Activated CD4-positive, alpha-beta T cell treated with anti-CD3 and anti-CD28 coated beads, Interleukin-2, amount 50 U/mL, for 48 hours (primary cell): ENCODE measurements at regions not wholly inside any gene's neighbourhood (a gene's known extent, or its start where the extent isn't known, plus 50 kb on each side); places are given as distances from the start of the nearest gene placed in this dataset.

Source experiments
- DNase-seq, 2 experiments: peaks; one replicate each; pipeline ENCODE4 v3.0.0-alpha.2; 2020

- no peak for DNase-seq
These were observed 106.5 kb upstream of the SLC2A1 start for GRCh38 chr1:43065191-43065590.

DNA sequence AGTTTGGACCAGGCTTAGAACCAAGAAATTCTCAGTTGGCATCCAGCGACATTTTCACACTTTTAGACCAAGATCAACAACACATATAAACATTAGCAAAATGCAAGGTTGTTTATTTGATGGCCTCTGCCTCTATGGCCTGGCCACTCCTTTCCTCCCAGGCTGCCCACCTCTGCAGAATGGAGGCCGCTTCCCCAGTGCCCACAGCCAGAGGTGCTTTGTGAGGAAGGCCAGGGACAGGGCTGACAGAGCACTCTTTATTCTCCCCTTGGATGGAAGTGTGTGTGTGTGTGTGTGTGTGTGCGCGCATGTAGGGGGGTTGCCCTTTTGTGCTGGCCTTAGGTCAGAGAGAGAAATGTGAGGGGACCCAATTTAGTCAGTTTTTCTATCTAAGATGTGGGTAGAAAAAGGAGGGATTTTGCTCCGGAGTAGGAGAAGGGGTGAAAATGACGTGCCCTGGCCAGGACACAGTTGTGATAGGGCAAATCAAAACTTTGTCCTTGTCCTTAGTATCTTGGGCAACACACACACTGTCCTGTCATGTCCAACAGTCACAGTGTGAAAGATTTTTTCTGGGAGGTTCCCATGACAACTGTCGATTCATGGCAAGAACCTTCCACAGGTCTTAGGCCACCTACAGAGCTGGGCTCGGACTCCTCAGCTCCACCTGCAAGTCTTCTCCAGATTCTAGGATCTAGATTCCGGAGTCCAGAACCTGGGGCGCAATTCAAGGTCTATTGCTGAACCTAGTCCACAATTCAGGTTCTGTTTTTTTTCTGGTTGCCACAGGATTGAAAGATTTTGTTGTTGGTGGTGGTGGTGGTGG, 104.9 kb upstream of the SLC2A1 start:
- DNase-seq, result no peak

DNA sequence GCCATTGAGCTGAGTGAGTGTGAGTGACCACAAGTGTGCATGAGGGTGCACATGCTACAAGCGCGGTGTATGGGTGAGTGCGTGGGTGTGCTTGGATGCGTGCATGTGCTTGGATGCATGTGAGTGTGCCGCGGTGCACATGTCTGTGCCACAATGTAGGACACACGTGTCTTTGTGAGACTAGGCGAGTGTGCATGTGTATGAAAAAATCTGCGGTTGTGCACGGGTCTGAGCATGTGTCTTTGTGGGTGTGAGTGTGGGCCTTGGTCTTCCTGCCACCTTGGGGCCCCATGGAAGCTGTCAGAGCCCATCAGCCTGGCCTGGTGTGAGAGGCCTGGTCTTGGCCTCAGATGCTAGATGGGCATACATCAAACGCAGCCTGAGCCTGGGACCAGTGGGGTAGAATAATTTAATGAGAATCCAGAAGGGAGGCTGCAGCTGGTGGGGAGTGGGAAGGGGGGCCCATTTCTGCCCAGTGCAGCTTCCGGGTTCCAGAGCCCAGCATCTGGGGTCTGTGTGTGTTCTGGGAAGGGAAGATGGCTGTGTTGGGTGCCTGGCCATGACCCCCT, 103.9 kb upstream of the SLC2A1 start:
- no peak for DNase-seq

- DNase-seq, result no peak
These were observed 103.1 kb upstream of the SLC2A1 start for GRCh38 chr1:43061757-43062156.

DNA sequence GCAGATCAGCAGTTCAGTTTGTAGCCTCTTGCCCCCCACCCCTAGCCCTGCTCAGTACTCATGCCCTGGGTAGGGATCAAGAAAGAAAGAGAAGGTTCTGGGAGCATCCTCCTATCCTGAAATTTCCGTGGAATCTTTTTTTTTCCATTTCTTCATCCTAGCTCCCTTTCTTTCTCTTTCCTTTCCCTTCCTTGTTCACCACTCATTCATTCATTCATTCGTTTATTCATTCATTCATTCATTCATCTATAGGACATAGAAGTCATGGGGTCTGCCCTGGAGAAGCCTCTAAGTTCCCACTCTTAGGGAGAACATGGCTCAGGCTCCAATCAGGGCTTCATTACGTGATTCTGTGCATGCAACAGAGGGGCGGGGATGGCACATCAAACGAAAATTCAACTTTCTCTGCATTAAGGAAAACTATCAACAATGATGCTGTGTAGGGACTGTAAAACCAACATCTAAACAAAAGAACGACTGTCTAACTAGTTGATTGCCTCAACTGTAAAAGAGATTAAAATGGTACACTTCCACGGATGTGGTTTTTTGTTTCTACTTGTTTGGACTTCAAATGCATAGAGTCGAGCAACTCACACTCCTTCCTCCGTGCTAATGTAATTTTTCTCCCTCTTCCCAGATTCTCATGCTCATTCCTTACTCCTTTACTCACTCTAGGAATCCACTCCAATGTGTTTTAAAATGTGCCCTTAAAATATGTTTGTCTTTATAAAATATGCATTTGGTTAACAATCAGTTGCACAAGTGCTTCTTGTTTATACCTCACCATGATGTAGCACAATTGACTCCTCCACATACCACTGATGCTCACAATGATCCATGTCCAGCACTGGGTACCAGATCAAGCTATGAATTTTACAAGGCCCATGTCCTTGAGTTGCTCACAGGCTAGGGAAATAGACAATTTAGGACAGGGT, 101.2 kb upstream of the SLC2A1 start:
- no peak for DNase-seq

DNA sequence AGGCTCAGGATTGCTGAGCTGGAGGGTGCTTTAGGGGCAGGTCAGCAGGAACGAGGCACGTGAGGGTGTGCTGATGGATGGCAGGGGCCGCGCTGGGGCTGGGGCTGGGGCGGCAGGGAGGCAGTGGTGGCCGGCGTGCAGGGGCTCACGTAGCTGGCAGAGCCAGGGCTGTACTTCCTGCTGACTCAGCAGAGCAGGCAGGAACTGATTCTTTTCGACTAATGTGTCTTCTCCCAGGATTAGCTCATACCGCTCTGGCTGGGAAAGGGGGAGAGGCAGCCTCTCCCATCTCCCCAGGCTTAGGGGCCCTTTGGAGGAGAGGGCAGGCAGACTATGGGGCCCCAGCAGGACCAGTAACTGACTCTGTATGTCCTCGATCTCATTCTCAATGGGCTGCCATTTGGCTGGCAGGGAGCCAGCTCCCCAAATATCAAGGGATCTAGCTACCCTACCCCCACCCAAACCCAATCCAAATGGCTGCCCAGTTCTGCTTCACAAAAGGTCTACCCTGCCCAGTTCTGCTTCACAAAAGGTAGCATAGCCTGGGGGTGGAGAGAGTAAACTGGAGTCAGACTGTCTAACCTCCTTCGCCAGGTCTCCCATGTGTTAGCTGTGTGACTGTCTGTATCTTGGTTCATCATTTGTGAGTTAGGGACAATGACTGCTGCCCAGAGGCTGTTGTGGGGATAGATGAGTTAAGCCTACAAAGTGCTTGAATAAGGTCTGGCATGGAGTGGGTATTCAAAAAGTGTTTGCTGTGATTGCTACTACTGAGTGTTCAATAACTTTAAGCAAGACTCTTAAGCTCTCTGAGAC, 100.1 kb upstream of the SLC2A1 start:
- DNase-seq, result peak; percentile 59 to 65

DNA sequence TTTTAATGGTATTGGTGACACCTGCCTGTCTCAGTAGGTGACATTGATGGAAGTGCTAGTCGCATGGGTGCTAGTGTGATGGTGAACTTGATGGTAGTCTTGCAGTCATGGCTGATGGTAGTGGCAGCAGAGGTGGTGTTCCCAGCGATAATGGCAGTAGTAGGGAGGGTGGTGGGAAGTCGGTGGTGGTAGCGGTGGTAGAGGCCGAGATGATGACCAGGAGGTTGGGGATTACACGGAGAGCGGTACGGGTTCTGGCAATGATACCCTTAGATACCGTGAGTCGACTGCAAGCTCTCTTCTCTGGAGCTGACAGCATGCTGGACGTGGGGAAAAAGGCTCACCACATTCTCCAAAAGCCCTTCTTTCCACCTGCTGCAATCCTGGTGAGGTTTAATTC, 99.4 kb upstream of the SLC2A1 start:
- no peak for DNase-seq

DNA sequence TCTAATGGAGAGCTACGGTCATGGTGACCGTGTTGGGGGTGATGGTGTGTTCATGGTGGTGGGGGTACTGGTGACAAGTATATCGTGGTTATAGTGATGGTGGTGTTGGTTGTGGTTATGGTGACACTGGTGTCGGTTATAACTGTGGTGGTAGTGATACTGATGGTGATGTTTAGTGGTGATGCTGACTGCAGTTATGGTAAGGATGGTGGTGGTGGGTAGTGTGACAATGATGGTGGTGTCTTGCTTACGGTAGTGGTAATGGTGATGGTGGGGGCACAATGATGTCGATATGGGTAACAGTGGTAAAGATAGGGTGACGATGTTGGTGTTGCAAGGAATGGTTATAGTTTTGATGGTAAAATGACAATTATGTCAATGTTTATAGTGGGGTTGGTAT, 98.9 kb upstream of the SLC2A1 start:
- no peak for DNase-seq

DNA sequence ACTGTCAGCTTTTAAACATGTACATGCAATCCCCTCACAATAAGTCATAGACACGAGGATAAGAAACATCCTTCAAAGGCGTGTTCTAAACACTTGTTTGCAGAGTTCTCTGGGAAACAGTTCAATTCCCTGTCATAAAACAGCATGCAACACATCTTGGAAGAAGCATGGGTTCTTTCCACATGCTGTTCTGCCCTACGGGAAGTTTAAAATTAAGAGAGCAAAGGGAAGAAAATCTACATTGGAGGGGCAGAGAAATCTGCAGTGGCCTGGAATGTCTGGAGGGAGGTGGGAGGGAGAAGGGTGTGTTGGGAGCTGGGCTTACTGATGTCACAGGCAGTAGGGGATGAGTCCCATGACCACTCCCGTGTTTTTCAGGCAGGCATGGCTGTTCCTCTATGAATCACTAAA, 98.3 kb upstream of the SLC2A1 start:
- no peak for DNase-seq

- DNase-seq, result no peak
These were observed 97.8 kb upstream of the SLC2A1 start for GRCh38 chr1:43056460-43056859.

- no peak for DNase-seq
These were observed 96.3 kb upstream of the SLC2A1 start for GRCh38 chr1:43054961-43055360.

- DNase-seq, result no peak
These were observed 94.2 kb upstream of the SLC2A1 start for GRCh38 chr1:43052786-43053439.

- DNase-seq, result no peak
These were observed 93.7 kb upstream of the SLC2A1 start for GRCh38 chr1:43052322-43052721.

DNA sequence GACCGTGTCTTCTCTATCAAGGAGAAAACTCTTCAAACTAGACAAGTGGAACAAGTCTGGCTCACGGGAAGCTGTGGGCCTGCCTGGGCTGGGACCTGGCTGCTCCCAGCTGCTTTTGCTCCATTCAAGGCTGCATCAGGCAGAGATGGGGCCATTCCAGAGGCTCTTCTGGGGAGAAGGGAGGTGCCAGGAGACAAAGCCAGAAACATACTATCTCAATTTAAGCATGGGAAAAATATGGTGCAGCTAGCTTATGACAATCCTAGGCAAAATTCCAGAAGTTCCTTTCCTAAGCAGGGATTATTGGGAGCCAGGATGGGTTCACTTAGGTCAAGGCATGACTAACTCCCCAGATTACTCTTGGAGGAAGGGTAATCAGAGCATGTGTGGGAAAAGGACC, 90.8 kb upstream of the SLC2A1 start:
- no peak for DNase-seq

GRCh38 chr1:43048601-43049011, 89.9 kb upstream of the SLC2A1 start:
- no peak for DNase-seq

- DNase-seq, result no peak
These were observed 88.5 kb upstream of the SLC2A1 start for GRCh38 chr1:43047135-43047534.

DNA sequence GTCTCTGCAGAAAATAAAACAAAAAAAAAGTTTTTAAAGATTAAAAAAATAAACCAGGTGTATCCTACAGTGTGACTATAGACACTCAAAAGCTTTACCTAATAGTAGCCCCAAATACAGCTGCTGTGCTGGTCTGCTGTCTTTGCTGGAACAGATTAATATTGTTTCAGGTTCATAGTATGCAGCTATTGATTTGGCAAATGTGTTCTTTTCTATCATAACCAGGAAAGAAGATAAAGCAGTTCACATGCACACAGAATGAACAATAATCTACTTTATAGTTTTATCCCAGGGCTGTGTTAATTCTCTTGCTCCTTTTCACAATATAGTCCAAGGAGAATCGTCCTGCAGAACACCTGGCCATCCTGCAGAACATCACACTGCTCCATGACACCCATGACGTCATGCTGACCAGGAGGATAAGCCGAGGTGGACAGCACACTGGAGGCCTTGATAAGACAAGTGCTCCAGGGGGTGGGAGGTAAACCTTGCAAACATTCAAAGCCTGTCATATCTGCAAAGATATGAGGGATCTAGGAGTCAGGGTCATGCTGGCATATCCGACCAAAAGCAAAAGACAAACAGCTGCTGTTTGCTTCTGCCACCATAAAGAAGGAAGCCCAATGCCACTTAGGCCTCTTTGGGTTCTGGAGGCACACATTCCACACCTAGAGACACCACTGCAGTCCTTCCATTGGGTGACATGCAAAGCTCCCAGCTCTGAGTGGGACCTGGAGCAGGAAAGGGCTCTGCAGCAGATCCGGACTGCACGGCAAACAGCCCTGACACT, 86.1 kb upstream of the SLC2A1 start:
- DNase-seq, result no peak

GRCh38 chr1:43043695-43044094, 85.0 kb upstream of the SLC2A1 start:
- no peak for DNase-seq

- DNase-seq, result no peak
These were observed 84.2 kb upstream of the SLC2A1 start for GRCh38 chr1:43042773-43043457.

GRCh38 chr1:43042127-43042526, 83.5 kb upstream of the SLC2A1 start:
- no peak for DNase-seq

- no peak for DNase-seq
These were observed 82.9 kb upstream of the SLC2A1 start for GRCh38 chr1:43041591-43041990.
